H1 (cell line): ENCODE measurements at regions not wholly inside any gene's neighbourhood (a gene's known extent, or its start where the extent isn't known, plus 50 kb on each side); places are given as distances from the start of the nearest gene placed in this dataset.

Experiments
- BCL11A ChIP-seq, 2 experiments: IDR thresholded peaks; one replicate each; pipeline ENCODE4 v1.6.1; 2011; ENCODE audit warnings: low read depth in 2 of 2, low read length in 2 of 2, mild to moderate bottlenecking in 2 of 2
- CBX8 ChIP-seq: fragments of 300-800, 300-1000 bp; sonication (generic); IDR thresholded peaks from 2 replicates; pipeline ENCODE4 v1.7.1; 2016; ENCODE audit warnings: low read depth, low read length, borderline replicate concordance
- CEBPB ChIP-seq: IDR thresholded peaks from 2 replicates; pipeline ENCODE4 v1.6.1; 2012; ENCODE audit warnings: low read depth, low read length
- CHD7 ChIP-seq: fragments of 300-600 bp; sonication (generic); IDR thresholded peaks from 2 replicates; pipeline ENCODE4 v1.7.1; 2012; ENCODE audit warnings: low read length, moderate library complexity, mild to moderate bottlenecking, inconsistent platforms; ENCODE audit not compliant: insufficient replicate concordance
- EGR1 ChIP-seq: IDR thresholded peaks from 2 replicates; pipeline ENCODE4 v1.6.1; 2011; ENCODE audit warnings: low read depth, low read length, borderline replicate concordance
- FOSL1 ChIP-seq: IDR thresholded peaks from 2 replicates; pipeline ENCODE4 v1.6.1; 2011; ENCODE audit warnings: mild to moderate bottlenecking, low read depth, low read length, moderate library complexity; ENCODE audit not compliant: insufficient read depth
- NANOG ChIP-seq: IDR thresholded peaks from 2 replicates; pipeline ENCODE4 v1.6.1; 2011; ENCODE audit warnings: low read length, low read depth, mild to moderate bottlenecking, inconsistent platforms; ENCODE audit not compliant: insufficient read depth, poor library complexity, severe bottlenecking
- NRF1 ChIP-seq: IDR thresholded peaks from 2 replicates; pipeline ENCODE4 v1.6.1; 2011; ENCODE audit warnings: mild to moderate bottlenecking, low read depth, low read length, improper control_type of control experiment
- POLR2A ChIP-seq, 2 experiments: IDR thresholded peaks; 1 replicate in 1 of 2; 2 replicates in 1 of 2; pipeline ENCODE4 v1.6.1; 2011; ENCODE audit warnings: low read depth in 2 of 2, low read length in 2 of 2, mild to moderate bottlenecking in 2 of 2; ENCODE audit errors: control extremely low read depth in 1 of 2
- POU5F1 ChIP-seq: IDR thresholded peaks from 2 replicates; pipeline ENCODE4 v1.6.1; 2011; ENCODE audit warnings: low read depth, mild to moderate bottlenecking, low read length, moderate library complexity
- RAD21 ChIP-seq, 2 experiments: IDR thresholded peaks in 1 of 2; conservative IDR thresholded peaks in 1 of 2; 2 replicates each; pipeline ENCODE4 v1.6.1; 2011; ENCODE audit warnings: low read depth in 2 of 2, low read length in 2 of 2, improper control_type of control experiment in 1 of 2, inconsistent platforms in 1 of 2, mild to moderate bottlenecking in 1 of 2, moderate library complexity in 1 of 2
- RFX5 ChIP-seq: IDR thresholded peaks from 2 replicates; pipeline ENCODE4 v1.6.1; 2011; ENCODE audit warnings: low read depth, low read length, improper control_type of control experiment, borderline replicate concordance
- SIRT6 ChIP-seq: IDR thresholded peaks from one replicate; pipeline ENCODE4 v1.7.1; 2012; ENCODE audit warnings: low read length, inconsistent platforms

- no peak for TF ChIP-seq CHD7
- no peak for TF ChIP-seq POLR2A (IDR thresholded peaks at IDR 0.05; ENCODE audit: control extremely low read depth in 1 of 2, low read depth in 2 of 2, low read length in 2 of 2)
- TF ChIP-seq EGR1, result no peak
- no peak for TF ChIP-seq SIRT6
- peak; percentile 61; the same call in 1 of the 2 replicates for TF ChIP-seq CEBPB
- TF ChIP-seq FOSL1, result no peak
- no peak for TF ChIP-seq CBX8
- no peak for TF ChIP-seq RAD21 (IDR thresholded peaks at IDR 0.05 in 1 of 2, conservative IDR thresholded peaks at IDR 0.05 in 1 of 2; ENCODE audit: low read depth in 2 of 2, low read length in 2 of 2)
- no peak for TF ChIP-seq POU5F1
- no peak for TF ChIP-seq BCL11A (IDR thresholded peaks at IDR 0.05; ENCODE audit: low read depth in 2 of 2, low read length in 2 of 2)
- no peak for TF ChIP-seq RFX5
- TF ChIP-seq NRF1, result no peak
- TF ChIP-seq NANOG, result peak; percentile 96
Observed at GRCh38 chr4:136203199-136203598, 1329.1 kb downstream of the PCDH18 start (continued).
